ENCODE measurements at regions not wholly inside any gene's neighbourhood (a gene's known extent, or its start where the extent isn't known, plus 50 kb on each side); places are given as distances from the start of the nearest gene placed in this dataset.

- ATAC-seq (peak in 1 of 8 donors; percentile 46), DNase-seq (no peak)
- Histone ChIP-seq H3K27ac (no peak overlapping the region), H3K36me3 (no peaks in the 10 kb centered on the region), H3K4me1 (peaks cover 0 to 5% (median 0%) of the 10 kb centered on the region in 9 donors), H3K9me3 (no peaks in the 10 kb centered on the region), H3K4me3 (no peak overlapping the region), H3K27me3 (peaks cover 0 to 6% (median 0%) of the 10 kb centered on the region in 7 donors)
- no peak for TF ChIP-seq CTCF (IDR thresholded peaks at IDR 0.05)
- 68 to 88% methylated on average over 1 of the region's 1 CpG for WGBS, 2 donors
- intact Hi-C loops (cut with DNase I), result no loop called here
Observed at GRCh38 chrX:38890326-38890725, 89.1 kb downstream of the MID1IP1 start.

- H3K4me3 ChIP-seq, result no peak overlapping the region
- DNase-seq, result no peak
- H3K36me3 ChIP-seq, result no peaks in the 10 kb centered on the region
- no peak overlapping the region for H3K27ac ChIP-seq
- no peaks in the 10 kb centered on the region for H3K9me3 ChIP-seq
- intact Hi-C loops (cut with DNase I), result no loop called here
- 90 to 91% methylated on average over 6 of the region's 6 CpGs for WGBS, 2 donors
- no peak for TF ChIP-seq CTCF (IDR thresholded peaks at IDR 0.05)
- no peak for ATAC-seq
- H3K4me1 ChIP-seq, result peaks cover 0 to 5% (median 0%) of the 10 kb centered on the region in 9 donors
- H3K27me3 ChIP-seq, result peaks cover 0 to 6% (median 0%) of the 10 kb centered on the region in 7 donors
Observed at GRCh38 chrX:38890963-38891362, 89.7 kb downstream of the MID1IP1 start.

GRCh38 chrX:38891641-38892413 is 90.6 kb downstream of the MID1IP1 start:
- Histone ChIP-seq H3K27me3 (peaks cover 0 to 6% (median 0%) of the 10 kb centered on the region in 7 donors), H3K9me3 (no peaks in the 10 kb centered on the region), H3K36me3 (no peaks in the 10 kb centered on the region), H3K4me3 (no peak overlapping the region), H3K4me1 (peaks cover 0 to 5% (median 0%) of the 10 kb centered on the region in 9 donors), H3K27ac (no peak overlapping the region)
- ATAC-seq (peak in 3 of 8 donors; percentile 25 to 47 (median 30)), DNase-seq (no peak)
- WGBS, 2 donors, result 72 to 74% methylated on average over 4 of the region's 4 CpGs
- intact Hi-C loops (cut with DNase I), result no loop called here
- TF ChIP-seq CTCF (IDR thresholded peaks at IDR 0.05), result no peak

- ATAC-seq (no peak), DNase-seq (no peak)
- intact Hi-C loops (cut with DNase I), result no loop called here
- no peak for TF ChIP-seq CTCF (IDR thresholded peaks at IDR 0.05)
- 51 to 59% methylated on average over 4 of the region's 4 CpGs for WGBS, 2 donors
- peaks cover 0 to 5% (median 0%) of the 10 kb centered on the region in 9 donors for H3K4me1 ChIP-seq
- no peak overlapping the region for H3K4me3 ChIP-seq
- H3K9me3 ChIP-seq, result no peaks in the 10 kb centered on the region
- no peaks in the 10 kb centered on the region for H3K27me3 ChIP-seq
- H3K27ac ChIP-seq, result no peak overlapping the region
- no peaks in the 10 kb centered on the region for H3K36me3 ChIP-seq
Observed at GRCh38 chrX:38893441-38893840, 92.2 kb downstream of the MID1IP1 start.

All from heart right ventricle (tissue), 16 donors.